Suprapubic skin (tissue), 4 donors: ENCODE measurements at regions not wholly inside any gene's neighbourhood (a gene's known extent, or its start where the extent isn't known, plus 50 kb on each side); places are given as distances from the start of the nearest gene placed in this dataset.

Experiments used
- EP300 ChIP-seq: sonication (generic); formaldehyde crosslinking; IDR thresholded peaks from one replicate; pipeline ENCODE4 v1.6.1; 2017; ENCODE audit warnings: antibody characterized with exemption
- POLR2AphosphoS5 ChIP-seq, 3 donors: sonication (generic); formaldehyde crosslinking; IDR thresholded peaks; one replicate each; pipeline ENCODE4 v1.6.1; 2017; ENCODE audit warnings: antibody characterized with exemption in 3 of 3
- TF ChIP-seq, protein P1 (sequence below), 2 donors: fragments of 200-600 bp in 1 of 2; fragments of 450-650 bp in 1 of 2; sonication (generic) in 1 of 2; IDR thresholded peaks; one replicate each; pipeline ENCODE4 v1.5.1; 2016 to 2019; ENCODE audit warnings: antibody characterized with exemption in 2 of 2, mild to moderate bottlenecking in 1 of 2, moderate library complexity in 1 of 2

DNA sequence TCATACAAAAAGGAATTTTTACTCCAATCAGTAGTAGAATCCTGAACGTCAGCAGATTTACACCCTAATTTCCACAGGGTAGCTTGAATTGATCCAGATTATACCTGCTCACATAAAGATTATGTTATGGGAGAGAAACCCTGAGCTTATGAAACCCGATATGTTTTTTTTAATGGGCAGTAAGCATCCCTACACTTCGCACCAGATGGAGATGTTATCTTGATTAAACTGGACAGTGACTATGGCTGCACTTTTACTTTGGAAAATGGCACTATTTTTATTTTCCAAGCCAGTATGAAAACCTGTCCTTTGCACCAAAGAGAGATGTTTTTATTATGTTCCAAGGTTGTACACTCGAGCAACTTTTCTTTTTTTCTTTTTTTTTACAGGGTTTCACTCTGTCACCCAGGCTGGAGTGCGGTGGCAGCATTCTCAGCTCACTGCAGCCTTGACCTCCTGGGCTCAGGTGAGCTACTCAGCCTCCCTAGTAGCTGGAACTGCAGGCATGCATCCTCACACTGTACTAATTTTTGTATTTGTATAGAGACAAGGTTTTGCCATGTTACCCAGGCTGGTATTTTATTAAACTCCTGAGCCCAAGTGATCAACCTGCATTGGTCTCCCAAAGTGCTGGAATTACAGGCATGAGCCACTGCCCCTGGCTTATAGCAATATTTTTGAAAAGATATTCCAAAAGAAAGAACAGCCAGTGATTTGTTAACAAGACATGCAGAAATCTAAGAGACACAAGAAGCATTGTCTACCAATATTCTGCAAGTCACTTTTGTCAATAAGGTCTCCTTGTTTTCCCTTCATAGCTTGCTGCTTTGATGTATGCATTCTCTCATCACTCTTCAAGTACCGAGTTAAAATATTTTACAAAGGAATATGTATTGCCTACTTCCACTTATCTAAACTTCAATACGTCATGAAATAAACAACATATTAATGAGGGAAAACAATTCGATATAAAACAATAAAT is 1412.6 kb downstream of the ZPLD1 start:
- TF ChIP-seq, protein P1, sequence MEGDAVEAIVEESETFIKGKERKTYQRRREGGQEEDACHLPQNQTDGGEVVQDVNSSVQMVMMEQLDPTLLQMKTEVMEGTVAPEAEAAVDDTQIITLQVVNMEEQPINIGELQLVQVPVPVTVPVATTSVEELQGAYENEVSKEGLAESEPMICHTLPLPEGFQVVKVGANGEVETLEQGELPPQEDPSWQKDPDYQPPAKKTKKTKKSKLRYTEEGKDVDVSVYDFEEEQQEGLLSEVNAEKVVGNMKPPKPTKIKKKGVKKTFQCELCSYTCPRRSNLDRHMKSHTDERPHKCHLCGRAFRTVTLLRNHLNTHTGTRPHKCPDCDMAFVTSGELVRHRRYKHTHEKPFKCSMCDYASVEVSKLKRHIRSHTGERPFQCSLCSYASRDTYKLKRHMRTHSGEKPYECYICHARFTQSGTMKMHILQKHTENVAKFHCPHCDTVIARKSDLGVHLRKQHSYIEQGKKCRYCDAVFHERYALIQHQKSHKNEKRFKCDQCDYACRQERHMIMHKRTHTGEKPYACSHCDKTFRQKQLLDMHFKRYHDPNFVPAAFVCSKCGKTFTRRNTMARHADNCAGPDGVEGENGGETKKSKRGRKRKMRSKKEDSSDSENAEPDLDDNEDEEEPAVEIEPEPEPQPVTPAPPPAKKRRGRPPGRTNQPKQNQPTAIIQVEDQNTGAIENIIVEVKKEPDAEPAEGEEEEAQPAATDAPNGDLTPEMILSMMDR (IDR thresholded peaks at IDR 0.05): no peak
- TF ChIP-seq POLR2AphosphoS5 (IDR thresholded peaks at IDR 0.05) (no peak), EP300 (no peak)
